IMR-90 (cell line): ENCODE measurements at regions not wholly inside any gene's neighbourhood (a gene's known extent, or its start where the extent isn't known, plus 50 kb on each side); places are given as distances from the start of the nearest gene placed in this dataset.

Experiments
- BHLHE40 ChIP-seq: fragments of 150-350 bp; IDR thresholded peaks from 2 replicates; pipeline ENCODE4 v1.6.1; 2016; ENCODE audit warnings: mild to moderate bottlenecking, low read depth, low read length
- FOS ChIP-seq: fragments of 150-350 bp; IDR thresholded peaks from 2 replicates; pipeline ENCODE4 v1.6.1; 2016; ENCODE audit warnings: low read depth, low read length
- MAFK ChIP-seq: IDR thresholded peaks from 2 replicates; pipeline ENCODE4 v1.6.1; 2012; ENCODE audit warnings: low read depth, low read length, improper control_type of control experiment
- MAZ ChIP-seq: IDR thresholded peaks from 2 replicates; pipeline ENCODE4 v1.6.1; 2012; ENCODE audit warnings: low read depth, mild to moderate bottlenecking, low read length, improper control_type of control experiment, moderate library complexity, borderline replicate concordance
- POLR2A ChIP-seq: IDR thresholded peaks from 2 replicates; pipeline ENCODE4 v1.6.1; 2012; ENCODE audit warnings: mild to moderate bottlenecking, low read depth, low read length
- RAD21 ChIP-seq: IDR thresholded peaks from 2 replicates; pipeline ENCODE4 v1.6.1; 2012; ENCODE audit warnings: low read length, improper control_type of control experiment
- SMC3 ChIP-seq: fragments of 150-350 bp; IDR thresholded peaks from 2 replicates; pipeline ENCODE4 v1.6.1; 2016; ENCODE audit warnings: low read depth, mild to moderate bottlenecking, antibody characterized with exemption, low read length, moderate library complexity
- TF ChIP-seq, protein P1 (sequence below): conservative IDR thresholded peaks from 2 replicates; pipeline ENCODE4 v1.5.1; 2012; ENCODE audit warnings: mild to moderate bottlenecking, low read depth, low read length, improper control_type of control experiment
- TF ChIP-seq, protein P2 (sequence below): fragments of 150-350 bp; IDR thresholded peaks from 2 replicates; pipeline ENCODE4 v1.6.1; 2017; ENCODE audit warnings: mild to moderate bottlenecking, antibody characterized with exemption, low read length, low read depth

DNA sequence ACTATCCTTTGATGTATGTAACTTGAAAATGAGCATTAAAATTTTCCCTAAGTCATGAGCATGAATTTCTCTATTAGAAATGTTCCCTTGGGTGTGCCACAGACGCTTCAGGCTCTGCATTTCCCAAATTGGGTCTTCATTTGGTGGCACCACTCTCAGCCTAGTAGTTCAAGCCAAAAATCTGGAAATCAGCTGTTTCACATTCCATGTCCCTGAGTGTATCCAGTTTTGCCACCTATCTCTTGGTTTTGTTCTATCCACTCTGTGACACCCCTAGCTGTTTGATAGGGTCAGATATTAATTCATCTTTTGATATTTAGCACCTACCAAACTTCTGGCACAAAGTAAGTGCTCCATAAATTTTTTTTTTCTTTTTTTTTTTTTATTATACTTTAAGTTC is 89.5 kb upstream of the DPH5 start:
- TF ChIP-seq RAD21 (no peak), MAZ (no peak), POLR2A (no peak), FOS (no peak), MAFK (no peak), BHLHE40 (no peak), SMC3 (no peak)
- TF ChIP-seq, protein P1, sequence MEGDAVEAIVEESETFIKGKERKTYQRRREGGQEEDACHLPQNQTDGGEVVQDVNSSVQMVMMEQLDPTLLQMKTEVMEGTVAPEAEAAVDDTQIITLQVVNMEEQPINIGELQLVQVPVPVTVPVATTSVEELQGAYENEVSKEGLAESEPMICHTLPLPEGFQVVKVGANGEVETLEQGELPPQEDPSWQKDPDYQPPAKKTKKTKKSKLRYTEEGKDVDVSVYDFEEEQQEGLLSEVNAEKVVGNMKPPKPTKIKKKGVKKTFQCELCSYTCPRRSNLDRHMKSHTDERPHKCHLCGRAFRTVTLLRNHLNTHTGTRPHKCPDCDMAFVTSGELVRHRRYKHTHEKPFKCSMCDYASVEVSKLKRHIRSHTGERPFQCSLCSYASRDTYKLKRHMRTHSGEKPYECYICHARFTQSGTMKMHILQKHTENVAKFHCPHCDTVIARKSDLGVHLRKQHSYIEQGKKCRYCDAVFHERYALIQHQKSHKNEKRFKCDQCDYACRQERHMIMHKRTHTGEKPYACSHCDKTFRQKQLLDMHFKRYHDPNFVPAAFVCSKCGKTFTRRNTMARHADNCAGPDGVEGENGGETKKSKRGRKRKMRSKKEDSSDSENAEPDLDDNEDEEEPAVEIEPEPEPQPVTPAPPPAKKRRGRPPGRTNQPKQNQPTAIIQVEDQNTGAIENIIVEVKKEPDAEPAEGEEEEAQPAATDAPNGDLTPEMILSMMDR = no peak
- TF ChIP-seq, protein P2, sequence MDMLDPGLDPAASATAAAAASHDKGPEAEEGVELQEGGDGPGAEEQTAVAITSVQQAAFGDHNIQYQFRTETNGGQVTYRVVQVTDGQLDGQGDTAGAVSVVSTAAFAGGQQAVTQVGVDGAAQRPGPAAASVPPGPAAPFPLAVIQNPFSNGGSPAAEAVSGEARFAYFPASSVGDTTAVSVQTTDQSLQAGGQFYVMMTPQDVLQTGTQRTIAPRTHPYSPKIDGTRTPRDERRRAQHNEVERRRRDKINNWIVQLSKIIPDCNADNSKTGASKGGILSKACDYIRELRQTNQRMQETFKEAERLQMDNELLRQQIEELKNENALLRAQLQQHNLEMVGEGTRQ = no peak
